ENCODE measurements at regions not wholly inside any gene's neighbourhood (a gene's known extent, or its start where the extent isn't known, plus 50 kb on each side); places are given as distances from the start of the nearest gene placed in this dataset.

DNA sequence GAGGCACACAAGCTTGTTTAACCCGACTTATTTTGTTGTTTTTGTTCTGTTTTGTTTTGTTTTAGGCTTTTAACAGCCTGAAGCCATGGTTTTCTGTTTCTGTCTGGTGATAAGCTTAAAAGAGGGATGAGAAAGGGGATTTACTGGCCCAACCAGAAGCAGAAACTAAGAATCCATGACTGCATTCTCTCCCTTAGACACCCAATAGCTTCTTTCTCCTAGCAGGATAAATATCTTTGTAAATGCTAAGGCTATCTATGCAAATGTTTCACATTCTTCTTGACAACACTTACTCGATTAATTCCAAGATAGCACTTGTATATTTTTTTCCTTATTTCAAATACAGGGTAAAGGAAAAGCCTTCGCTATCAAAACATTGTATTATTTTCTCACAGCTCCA lies 53.7 kb upstream of the SMAD1 start:
- Histone ChIP-seq H3K27me3 (replicated peaks in 2 of 5; ENCODE audit: control insufficient read depth in 4 of 5, insufficient read depth in 5 of 5, low read length in 4 of 5) (peaks cover 0 to 3% (median 0%) of the 10 kb centered on the region in 5 experiments), H3K27ac (ENCODE audit: insufficient read depth in 1 of 2, low read depth in 1 of 2, low read length in 2 of 2, poor library complexity in 1 of 2, severe bottlenecking in 2 of 2) (no peak overlapping the region), H3K9me3 (ENCODE audit: control extremely low read depth in 1 of 5, control insufficient read depth in 4 of 5, insufficient read depth in 2 of 5, low read depth in 1 of 5, low read length in 4 of 5) (peaks cover 0 to 9% (median 0%) of the 10 kb centered on the region in 5 experiments), H3K4me3 (ENCODE audit: control insufficient read depth in 1 of 7, extremely low read depth in 1 of 7, insufficient read depth in 4 of 7, low read depth in 2 of 7, low read length in 6 of 7) (no peak overlapping the region), H3K4me1 (ENCODE audit: control extremely low read depth in 1 of 4, control insufficient read depth in 4 of 4, insufficient read depth in 4 of 4, low read length in 3 of 4) (no peaks in the 10 kb centered on the region), H3K36me3 (ENCODE audit: control insufficient read depth in 4 of 4, insufficient read depth in 4 of 4, low read length in 3 of 4) (no peaks in the 10 kb centered on the region)
- ChIA-PET POLR2A (no interaction called here), CTCF (no interaction called here)
- no peak for DNase-seq
- WGBS (ENCODE audit: insufficient coverage), result no CpG with 5 or more reads among the region's 3 CpGs

DNA sequence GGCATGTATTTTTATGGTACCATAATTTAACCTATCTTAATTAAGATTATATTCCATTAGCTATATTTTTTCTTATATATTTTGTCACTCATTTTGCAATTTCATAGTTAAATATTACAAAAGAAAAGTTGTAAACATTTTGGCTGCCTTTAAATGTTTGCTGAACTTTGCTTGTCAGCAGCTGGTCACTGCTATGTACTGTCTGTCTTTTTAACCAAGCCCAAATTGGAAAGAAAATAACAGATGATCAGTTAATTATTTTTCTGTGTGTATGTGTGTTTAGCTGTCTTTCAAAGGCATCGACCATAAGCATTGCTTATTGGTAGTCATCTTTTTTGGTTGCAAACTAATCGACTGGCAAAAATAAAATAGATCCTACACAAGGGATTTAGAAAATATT lies 54.4 kb upstream of the SMAD1 start:
- ChIA-PET POLR2A (no interaction called here), CTCF (no interaction called here)
- peaks cover 0 to 3% (median 0%) of the 10 kb centered on the region in 5 experiments for H3K27me3 ChIP-seq (replicated peaks in 2 of 5; ENCODE audit: control insufficient read depth in 4 of 5, insufficient read depth in 5 of 5, low read length in 4 of 5)
- no peak overlapping the region for H3K4me3 ChIP-seq (ENCODE audit: control insufficient read depth in 1 of 7, extremely low read depth in 1 of 7, insufficient read depth in 4 of 7, low read depth in 2 of 7, low read length in 6 of 7)
- H3K9me3 ChIP-seq (ENCODE audit: control extremely low read depth in 1 of 5, control insufficient read depth in 4 of 5, insufficient read depth in 2 of 5, low read depth in 1 of 5, low read length in 4 of 5), result peaks cover 0 to 9% (median 0%) of the 10 kb centered on the region in 5 experiments
- H3K4me1 ChIP-seq (ENCODE audit: control extremely low read depth in 1 of 4, control insufficient read depth in 4 of 4, insufficient read depth in 4 of 4, low read length in 3 of 4), result no peaks in the 10 kb centered on the region
- WGBS (ENCODE audit: insufficient coverage), result no CpG with 5 or more reads among the region's 2 CpGs
- DNase-seq, result no peak
- no peak overlapping the region for H3K27ac ChIP-seq (ENCODE audit: insufficient read depth in 1 of 2, low read depth in 1 of 2, low read length in 2 of 2, poor library complexity in 1 of 2, severe bottlenecking in 2 of 2)
- no peaks in the 10 kb centered on the region for H3K36me3 ChIP-seq (ENCODE audit: control insufficient read depth in 4 of 4, insufficient read depth in 4 of 4, low read length in 3 of 4)

DNA sequence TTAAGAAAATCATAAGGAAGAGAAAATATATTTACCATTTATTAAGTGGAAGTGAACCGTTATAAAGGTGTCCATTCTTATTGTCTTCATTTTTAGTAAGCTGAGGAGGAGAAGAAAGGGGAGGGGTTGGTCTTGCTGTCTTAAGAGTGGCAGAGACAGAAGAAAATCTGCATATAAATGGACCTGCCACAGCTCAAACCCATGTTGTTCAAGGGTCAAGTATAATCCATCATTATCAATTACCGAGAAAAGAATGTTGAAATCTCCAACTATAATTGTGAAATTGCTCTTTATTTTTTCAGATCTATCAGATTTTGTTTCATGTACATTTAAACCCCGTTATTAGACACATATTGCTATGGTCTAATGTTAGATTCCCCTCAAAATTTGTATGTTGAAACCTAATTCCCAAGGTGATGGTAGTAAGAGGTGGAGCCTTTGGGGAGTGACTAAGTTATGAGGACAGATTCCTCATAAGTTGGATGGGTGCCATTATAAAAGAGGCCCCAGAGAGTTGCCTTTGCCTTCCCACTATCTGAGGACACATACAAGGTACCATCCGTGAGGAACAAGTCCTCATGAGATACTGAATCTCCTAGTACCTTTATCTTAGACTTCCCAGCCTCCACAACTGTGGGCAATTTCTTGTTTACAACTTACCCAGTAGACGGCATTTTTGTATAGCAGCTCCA lies 58.5 kb upstream of the SMAD1 start:
- Histone ChIP-seq H3K27me3 (replicated peaks in 2 of 5; ENCODE audit: control insufficient read depth in 4 of 5, insufficient read depth in 5 of 5, low read length in 4 of 5) (no peaks in the 10 kb centered on the region), H3K27ac (ENCODE audit: insufficient read depth in 1 of 2, low read depth in 1 of 2, low read length in 2 of 2, poor library complexity in 1 of 2, severe bottlenecking in 2 of 2) (no peak overlapping the region), H3K4me3 (ENCODE audit: control insufficient read depth in 1 of 7, extremely low read depth in 1 of 7, insufficient read depth in 4 of 7, low read depth in 2 of 7, low read length in 6 of 7) (no peak overlapping the region), H3K4me1 (ENCODE audit: control extremely low read depth in 1 of 4, control insufficient read depth in 4 of 4, insufficient read depth in 4 of 4, low read length in 3 of 4) (no peaks in the 10 kb centered on the region), H3K36me3 (ENCODE audit: control insufficient read depth in 4 of 4, insufficient read depth in 4 of 4, low read length in 3 of 4) (no peaks in the 10 kb centered on the region), H3K9me3 (ENCODE audit: control extremely low read depth in 1 of 5, control insufficient read depth in 4 of 5, insufficient read depth in 2 of 5, low read depth in 1 of 5, low read length in 4 of 5) (peaks cover 0 to 9% (median 0%) of the 10 kb centered on the region in 5 experiments)
- WGBS (ENCODE audit: insufficient coverage), result 90% methylated on average over 2 of the region's 5 CpGs
- ChIA-PET POLR2A (no interaction called here), CTCF (interaction anchor here (0.6 kb wide), 1 partner anchor 1622 kb away, joined by 3 read pairs; no protein-coding TSS in a partner anchor)
- no peak for DNase-seq

DNA sequence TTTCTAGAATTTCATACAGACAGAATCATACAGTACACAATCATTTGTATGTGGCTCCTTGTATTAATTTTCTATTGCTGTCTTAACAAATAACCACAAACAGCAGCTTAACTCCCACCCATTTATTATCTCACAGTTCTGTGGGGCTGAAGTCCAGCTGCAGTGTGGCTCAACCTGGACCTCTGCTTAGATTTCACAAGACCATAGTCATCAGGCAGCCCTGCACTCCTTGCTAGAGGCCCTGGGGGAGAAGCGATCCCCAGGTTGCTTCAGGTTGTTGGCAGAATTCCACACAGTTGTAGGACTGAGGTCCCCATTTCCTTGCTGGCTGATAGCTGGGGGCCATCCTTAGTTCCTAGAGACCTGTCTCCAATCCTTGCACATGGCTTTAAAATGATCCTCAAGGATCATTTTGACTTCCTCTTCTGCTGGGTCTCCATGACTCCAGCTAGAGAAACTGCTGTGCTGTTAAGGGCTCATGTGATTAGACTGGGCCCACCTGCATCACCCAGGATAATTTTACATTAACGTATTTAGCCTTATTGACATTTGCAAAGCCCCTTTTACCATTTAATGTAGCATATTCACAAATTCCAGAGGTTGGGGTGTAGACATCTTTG lies 60.9 kb upstream of the SMAD1 start:
- Histone ChIP-seq H3K9me3 (ENCODE audit: control extremely low read depth in 1 of 5, control insufficient read depth in 4 of 5, insufficient read depth in 2 of 5, low read depth in 1 of 5, low read length in 4 of 5) (peaks cover 0 to 9% (median 0%) of the 10 kb centered on the region in 5 experiments), H3K4me1 (ENCODE audit: control extremely low read depth in 1 of 4, control insufficient read depth in 4 of 4, insufficient read depth in 4 of 4, low read length in 3 of 4) (no peaks in the 10 kb centered on the region), H3K4me3 (ENCODE audit: control insufficient read depth in 1 of 7, extremely low read depth in 1 of 7, insufficient read depth in 4 of 7, low read depth in 2 of 7, low read length in 6 of 7) (no peak overlapping the region), H3K27ac (ENCODE audit: insufficient read depth in 1 of 2, low read depth in 1 of 2, low read length in 2 of 2, poor library complexity in 1 of 2, severe bottlenecking in 2 of 2) (no peak overlapping the region), H3K27me3 (replicated peaks in 2 of 5; ENCODE audit: control insufficient read depth in 4 of 5, insufficient read depth in 5 of 5, low read length in 4 of 5) (no peaks in the 10 kb centered on the region), H3K36me3 (ENCODE audit: control insufficient read depth in 4 of 4, insufficient read depth in 4 of 4, low read length in 3 of 4) (no peaks in the 10 kb centered on the region)
- POLR2A ChIA-PET, result no interaction called here
- CTCF ChIA-PET, result no interaction called here
- DNase-seq, result no peak
- 93% methylated on average over 1 of the region's 2 CpGs for WGBS (ENCODE audit: insufficient coverage)

DNA sequence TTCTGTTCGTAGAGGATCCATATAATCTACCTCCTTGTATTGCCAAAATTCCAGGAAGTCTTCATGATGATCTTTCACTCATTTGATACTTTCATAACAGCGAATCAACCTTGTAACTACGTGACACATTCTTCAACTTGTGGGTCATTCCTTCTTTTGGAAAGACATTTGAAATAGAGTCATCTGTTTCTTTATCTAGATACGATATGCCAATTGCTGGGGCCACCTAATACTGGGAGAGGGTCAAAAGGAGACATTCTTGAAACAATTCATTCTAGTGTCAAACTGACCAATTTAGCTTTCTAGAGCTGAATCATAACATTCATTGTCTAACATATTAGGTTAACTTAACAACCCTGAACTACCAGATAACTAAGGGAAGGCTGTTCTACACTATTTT lies 62.9 kb upstream of the SMAD1 start:
- H3K27me3 ChIP-seq (replicated peaks in 2 of 5; ENCODE audit: control insufficient read depth in 4 of 5, insufficient read depth in 5 of 5, low read length in 4 of 5), result no peaks in the 10 kb centered on the region
- no peak overlapping the region for H3K27ac ChIP-seq (ENCODE audit: insufficient read depth in 1 of 2, low read depth in 1 of 2, low read length in 2 of 2, poor library complexity in 1 of 2, severe bottlenecking in 2 of 2)
- H3K4me1 ChIP-seq (ENCODE audit: control extremely low read depth in 1 of 4, control insufficient read depth in 4 of 4, insufficient read depth in 4 of 4, low read length in 3 of 4), result no peaks in the 10 kb centered on the region
- peaks cover 0 to under 1% (median 0%) of the 10 kb centered on the region in 5 experiments for H3K9me3 ChIP-seq (ENCODE audit: control extremely low read depth in 1 of 5, control insufficient read depth in 4 of 5, insufficient read depth in 2 of 5, low read depth in 1 of 5, low read length in 4 of 5)
- H3K36me3 ChIP-seq (ENCODE audit: control insufficient read depth in 4 of 4, insufficient read depth in 4 of 4, low read length in 3 of 4), result no peaks in the 10 kb centered on the region
- ChIA-PET CTCF (no interaction called here), POLR2A (no interaction called here)
- DNase-seq, result no peak
- no peak overlapping the region for H3K4me3 ChIP-seq (ENCODE audit: control insufficient read depth in 1 of 7, extremely low read depth in 1 of 7, insufficient read depth in 4 of 7, low read depth in 2 of 7, low read length in 6 of 7)
- 92% methylated on average over 3 of the region's 4 CpGs for WGBS (ENCODE audit: insufficient coverage)

DNA sequence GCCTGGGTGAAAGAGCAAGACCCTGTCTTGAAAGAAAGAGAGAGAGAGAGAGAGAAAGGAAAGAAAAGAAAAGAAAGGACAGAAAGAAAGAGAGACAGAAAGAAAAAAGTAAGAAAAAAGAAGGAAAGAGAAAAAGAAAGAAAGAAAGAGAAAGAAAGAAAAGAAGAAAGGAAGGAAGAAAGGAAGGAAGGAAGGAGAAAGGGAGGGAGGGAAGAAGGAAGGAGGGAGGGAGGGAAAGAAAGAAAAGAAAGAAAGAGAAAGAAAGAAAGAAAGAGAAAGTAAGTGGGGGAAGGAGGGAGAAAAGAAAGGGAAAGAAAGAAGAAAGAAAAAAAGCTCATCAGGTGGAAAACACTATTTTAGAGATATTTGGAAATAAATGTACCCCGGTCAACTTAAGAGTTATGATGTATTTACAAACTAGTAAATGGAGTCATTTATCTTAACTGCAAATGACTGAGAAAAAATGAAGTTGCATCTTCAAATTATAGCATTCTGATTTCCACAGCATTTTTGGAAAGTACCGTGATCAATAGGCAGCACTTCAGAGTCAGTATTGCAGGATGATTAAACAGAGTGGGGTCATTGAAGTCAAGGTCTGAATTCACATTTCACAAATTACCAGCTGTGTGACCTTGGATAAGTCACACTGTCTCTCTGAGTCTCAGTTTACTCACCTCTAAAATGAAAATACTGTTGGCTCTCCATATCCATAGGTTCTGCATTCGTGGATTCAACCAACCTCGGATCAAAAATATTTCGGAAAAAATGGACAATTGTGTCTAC lies 64.1 kb upstream of the SMAD1 start:
- Histone ChIP-seq H3K9me3 (ENCODE audit: control extremely low read depth in 1 of 5, control insufficient read depth in 4 of 5, insufficient read depth in 2 of 5, low read depth in 1 of 5, low read length in 4 of 5) (no peaks in the 10 kb centered on the region), H3K4me1 (ENCODE audit: control extremely low read depth in 1 of 4, control insufficient read depth in 4 of 4, insufficient read depth in 4 of 4, low read length in 3 of 4) (no peaks in the 10 kb centered on the region), H3K4me3 (ENCODE audit: control insufficient read depth in 1 of 7, extremely low read depth in 1 of 7, insufficient read depth in 4 of 7, low read depth in 2 of 7, low read length in 6 of 7) (no peak overlapping the region), H3K27me3 (replicated peaks in 2 of 5; ENCODE audit: control insufficient read depth in 4 of 5, insufficient read depth in 5 of 5, low read length in 4 of 5) (no peaks in the 10 kb centered on the region), H3K27ac (ENCODE audit: insufficient read depth in 1 of 2, low read depth in 1 of 2, low read length in 2 of 2, poor library complexity in 1 of 2, severe bottlenecking in 2 of 2) (no peak overlapping the region), H3K36me3 (ENCODE audit: control insufficient read depth in 4 of 4, insufficient read depth in 4 of 4, low read length in 3 of 4) (no peaks in the 10 kb centered on the region)
- DNase-seq, result no peak
- 100% methylated on average over 2 of the region's 5 CpGs for WGBS (ENCODE audit: insufficient coverage)
- POLR2A ChIA-PET, result no interaction called here
- CTCF ChIA-PET, result no interaction called here

DNA sequence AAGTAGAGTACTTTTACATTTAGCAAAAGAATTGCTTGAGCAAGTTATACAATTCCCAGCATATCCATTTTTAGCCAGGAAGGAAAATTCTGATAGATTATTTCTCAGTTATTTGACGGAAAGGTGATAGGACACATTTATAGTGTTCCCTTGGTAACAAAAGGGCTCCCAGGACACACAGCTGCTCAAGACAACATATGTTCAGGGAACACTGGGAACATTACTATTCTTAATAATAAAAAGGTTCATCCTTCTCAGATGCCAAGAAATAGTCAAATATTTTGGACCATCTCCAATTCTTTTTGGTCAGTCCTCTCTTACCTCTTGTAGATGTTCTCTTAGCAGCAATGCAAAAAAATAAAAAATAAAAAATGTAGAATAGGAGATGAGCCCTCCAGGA lies 66.8 kb upstream of the SMAD1 start:
- Histone ChIP-seq H3K36me3 (ENCODE audit: control insufficient read depth in 4 of 4, insufficient read depth in 4 of 4, low read length in 3 of 4) (no peaks in the 10 kb centered on the region), H3K4me1 (ENCODE audit: control extremely low read depth in 1 of 4, control insufficient read depth in 4 of 4, insufficient read depth in 4 of 4, low read length in 3 of 4) (no peaks in the 10 kb centered on the region), H3K9me3 (ENCODE audit: control extremely low read depth in 1 of 5, control insufficient read depth in 4 of 5, insufficient read depth in 2 of 5, low read depth in 1 of 5, low read length in 4 of 5) (no peaks in the 10 kb centered on the region), H3K27me3 (replicated peaks in 2 of 5; ENCODE audit: control insufficient read depth in 4 of 5, insufficient read depth in 5 of 5, low read length in 4 of 5) (no peaks in the 10 kb centered on the region), H3K4me3 (ENCODE audit: control insufficient read depth in 1 of 7, extremely low read depth in 1 of 7, insufficient read depth in 4 of 7, low read depth in 2 of 7, low read length in 6 of 7) (no peak overlapping the region), H3K27ac (ENCODE audit: insufficient read depth in 1 of 2, low read depth in 1 of 2, low read length in 2 of 2, poor library complexity in 1 of 2, severe bottlenecking in 2 of 2) (no peak overlapping the region)
- POLR2A ChIA-PET, result no interaction called here
- no peak for DNase-seq
- no CpG with 5 or more reads among the region's 1 CpG for WGBS (ENCODE audit: insufficient coverage)
- CTCF ChIA-PET, result no interaction called here

All from common myeloid progenitor, CD34-positive (primary cell).